Glutamatergic neuron (in vitro differentiated cells): ENCODE measurements at regions not wholly inside any gene's neighbourhood (a gene's known extent, or its start where the extent isn't known, plus 50 kb on each side); places are given as distances from the start of the nearest gene placed in this dataset.

Source experiments
- DNase-seq: peaks from one replicate; pipeline ENCODE4 v3.0.0; 2022
- H3K27ac Mint-ChIP-seq: one replicate; pipeline ENCODE4 v1.8.0; 2020; ENCODE audit warnings: mild to moderate bottlenecking, mixed read lengths, inconsistent platforms; ENCODE audit not compliant: unreplicated experiment
- H3K27me3 Mint-ChIP-seq: one replicate; pipeline ENCODE4 v1.8.0; 2020; ENCODE audit warnings: mild to moderate bottlenecking, moderate library complexity, mixed read lengths, inconsistent platforms; ENCODE audit not compliant: unreplicated experiment
- H3K36me3 Mint-ChIP-seq: one replicate; pipeline ENCODE4 v1.8.0; 2020; ENCODE audit warnings: mild to moderate bottlenecking, mixed read lengths, inconsistent platforms; ENCODE audit not compliant: unreplicated experiment
- H3K4me1 Mint-ChIP-seq: one replicate; pipeline ENCODE4 v1.8.0; 2020; ENCODE audit warnings: mild to moderate bottlenecking, low read depth, mixed read lengths, inconsistent platforms; ENCODE audit not compliant: unreplicated experiment
- H3K4me3 Mint-ChIP-seq: one replicate; pipeline ENCODE4 v1.8.0; 2020; ENCODE audit warnings: mild to moderate bottlenecking, mixed read lengths, inconsistent platforms; ENCODE audit not compliant: unreplicated experiment
- H3K9me3 Mint-ChIP-seq: one replicate; pipeline ENCODE4 v1.8.0; 2020; ENCODE audit warnings: mild to moderate bottlenecking, moderate library complexity, mixed read lengths, inconsistent platforms; ENCODE audit not compliant: unreplicated experiment
- CTCF ChIP-seq: fragments of 200-600 bp; sonication (generic); IDR thresholded peaks from one replicate; pipeline ENCODE4 v1.5.0; 2021; ENCODE audit not compliant: partially characterized antibody, unreplicated experiment

- H3K27me3 Mint-ChIP-seq = peaks cover 1% of the 10 kb centered on the region
- TF ChIP-seq CTCF = no peak
- H3K4me1 Mint-ChIP-seq = no peaks in the 10 kb centered on the region
- DNase-seq = no peak
- no peaks in the 10 kb centered on the region for H3K9me3 Mint-ChIP-seq
- H3K36me3 Mint-ChIP-seq = no peaks in the 10 kb centered on the region
- no peak overlapping the region for H3K27ac Mint-ChIP-seq
- H3K4me3 Mint-ChIP-seq = no peak overlapping the region
Observed at GRCh38 chrX:16476692-16477091, 173.3 kb upstream of the S100G start.

GRCh38 chrX:16479206-16479869, 170.6 kb upstream of the S100G start:
- Mint-ChIP-seq H3K27ac (no peak overlapping the region), H3K27me3 (no peaks in the 10 kb centered on the region), H3K4me3 (no peak overlapping the region), H3K4me1 (no peaks in the 10 kb centered on the region), H3K9me3 (no peaks in the 10 kb centered on the region), H3K36me3 (no peaks in the 10 kb centered on the region)
- no peak for DNase-seq
- no peak for TF ChIP-seq CTCF

- no peak for DNase-seq
- Mint-ChIP-seq H3K27ac (no peak overlapping the region), H3K36me3 (no peaks in the 10 kb centered on the region), H3K4me3 (no peak overlapping the region), H3K27me3 (no peaks in the 10 kb centered on the region), H3K9me3 (no peaks in the 10 kb centered on the region), H3K4me1 (no peaks in the 10 kb centered on the region)
- no peak for TF ChIP-seq CTCF
Observed at GRCh38 chrX:16480049-16480448, 169.9 kb upstream of the S100G start.

- no peak for TF ChIP-seq CTCF
- no peaks in the 10 kb centered on the region for H3K9me3 Mint-ChIP-seq
- no peak overlapping the region for H3K27ac Mint-ChIP-seq
- H3K4me1 Mint-ChIP-seq = no peaks in the 10 kb centered on the region
- H3K4me3 Mint-ChIP-seq = no peak overlapping the region
- DNase-seq = no peak
- H3K27me3 Mint-ChIP-seq = no peaks in the 10 kb centered on the region
- no peaks in the 10 kb centered on the region for H3K36me3 Mint-ChIP-seq
Observed at GRCh38 chrX:16484338-16484737, 165.6 kb upstream of the S100G start.

GRCh38 chrX:16487620-16488385, 162.2 kb upstream of the S100G start:
- H3K27me3 Mint-ChIP-seq = no peaks in the 10 kb centered on the region
- H3K4me3 Mint-ChIP-seq = no peak overlapping the region
- no peak for DNase-seq
- TF ChIP-seq CTCF = no peak
- no peaks in the 10 kb centered on the region for H3K36me3 Mint-ChIP-seq
- H3K27ac Mint-ChIP-seq = no peak overlapping the region
- no peaks in the 10 kb centered on the region for H3K9me3 Mint-ChIP-seq
- H3K4me1 Mint-ChIP-seq = no peaks in the 10 kb centered on the region
